ENCODE measurements at regions not wholly inside any gene's neighbourhood (a gene's known extent, or its start where the extent isn't known, plus 50 kb on each side); places are given as distances from the start of the nearest gene placed in this dataset.
"Not testable (repeated sequence)": the region's sequence is repeated elsewhere in the genome, so short reads cannot be mapped to it uniquely, and the experiment has no call there.

- POLR2A ChIA-PET = no interaction called here
- no peaks in the 10 kb centered on the region for H3K27me3 Mint-ChIP-seq
- ATAC-seq (ENCODE audit: low read depth) (no peak), DNase-seq (no peak)
- no peaks in the 10 kb centered on the region for H3K36me3 Mint-ChIP-seq
- H3K4me3 Mint-ChIP-seq = no peak overlapping the region
- no peaks in the 10 kb centered on the region for H3K4me1 Mint-ChIP-seq
- H3K9me3 Mint-ChIP-seq = peaks cover 9% of the 10 kb centered on the region
- H3K27ac Mint-ChIP-seq = no peak overlapping the region
Observed at GRCh38 chr6:141957271-141957670, 175.5 kb upstream of the GJE1 start.

GRCh38 chr6:141956868-141957267 is 175.9 kb upstream of the GJE1 start:
- H3K27me3 Mint-ChIP-seq = no peaks in the 10 kb centered on the region
- no peak overlapping the region for H3K27ac Mint-ChIP-seq
- no peaks in the 10 kb centered on the region for H3K36me3 Mint-ChIP-seq
- peaks cover 9% of the 10 kb centered on the region for H3K9me3 Mint-ChIP-seq
- ATAC-seq (ENCODE audit: low read depth) (no peak), DNase-seq (no peak)
- H3K4me3 Mint-ChIP-seq = no peak overlapping the region
- POLR2A ChIA-PET = no interaction called here
- H3K4me1 Mint-ChIP-seq = no peaks in the 10 kb centered on the region

- POLR2A ChIA-PET = no interaction called here
- Mint-ChIP-seq H3K27ac (no peak overlapping the region), H3K4me1 (no peaks in the 10 kb centered on the region), H3K9me3 (peaks cover 11% of the 10 kb centered on the region), H3K4me3 (no peak overlapping the region), H3K36me3 (no peaks in the 10 kb centered on the region), H3K27me3 (no peaks in the 10 kb centered on the region)
- ATAC-seq (ENCODE audit: low read depth) (no peak), DNase-seq (no peak)
Observed at GRCh38 chr6:141956046-141956761, 176.5 kb upstream of the GJE1 start.

GRCh38 chr6:141953072-141953471 is 179.7 kb upstream of the GJE1 start:
- Mint-ChIP-seq H3K9me3 (peaks cover 11% of the 10 kb centered on the region), H3K27me3 (no peaks in the 10 kb centered on the region), H3K27ac (no peak overlapping the region), H3K4me3 (no peak overlapping the region), H3K4me1 (no peaks in the 10 kb centered on the region), H3K36me3 (no peaks in the 10 kb centered on the region)
- POLR2A ChIA-PET = no interaction called here
- no peak for DNase-seq
- ATAC-seq (ENCODE audit: low read depth) = no peak

- DNase-seq = no peak
- Mint-ChIP-seq H3K4me1 (no peaks in the 10 kb centered on the region), H3K36me3 (no peaks in the 10 kb centered on the region), H3K27ac (no peak overlapping the region), H3K27me3 (no peaks in the 10 kb centered on the region), H3K9me3 (peaks cover 15% of the 10 kb centered on the region), H3K4me3 (no peak overlapping the region)
- POLR2A ChIA-PET = no interaction called here
- ATAC-seq (ENCODE audit: low read depth) = no peak
Observed at GRCh38 chr6:141946502-141946901, 186.2 kb upstream of the GJE1 start.

GRCh38 chr6:141938664-141939063 is 194.1 kb upstream of the GJE1 start:
- H3K36me3 Mint-ChIP-seq = no peaks in the 10 kb centered on the region
- DNase-seq (no peak), ATAC-seq (ENCODE audit: low read depth) (no peak)
- H3K4me1 Mint-ChIP-seq = no peaks in the 10 kb centered on the region
- H3K4me3 Mint-ChIP-seq = no peak overlapping the region
- H3K9me3 Mint-ChIP-seq = peaks cover 7% of the 10 kb centered on the region
- H3K27ac Mint-ChIP-seq = no peak overlapping the region
- no peaks in the 10 kb centered on the region for H3K27me3 Mint-ChIP-seq
- POLR2A ChIA-PET = no interaction called here

- H3K4me1 Mint-ChIP-seq = no peaks in the 10 kb centered on the region
- POLR2A ChIA-PET = no interaction called here
- no peak overlapping the region for H3K4me3 Mint-ChIP-seq
- H3K27ac Mint-ChIP-seq = no peak overlapping the region
- no peaks in the 10 kb centered on the region for H3K27me3 Mint-ChIP-seq
- DNase-seq (no peak), ATAC-seq (ENCODE audit: low read depth) (no peak)
- no peaks in the 10 kb centered on the region for H3K9me3 Mint-ChIP-seq
- H3K36me3 Mint-ChIP-seq = no peaks in the 10 kb centered on the region
Observed at GRCh38 chr6:141932685-141933084, 200.0 kb upstream of the GJE1 start.

- H3K27ac Mint-ChIP-seq; DNase-seq; H3K4me1 Mint-ChIP-seq; H3K4me3 Mint-ChIP-seq; ATAC-seq (ENCODE audit: low read depth); POLR2A ChIA-PET; H3K27me3 Mint-ChIP-seq; H3K36me3 Mint-ChIP-seq; H3K9me3 Mint-ChIP-seq: not testable (repeated sequence)
Observed at GRCh38 chr6:141926200-141926900, 206.4 kb upstream of the GJE1 start.

- H3K4me3 Mint-ChIP-seq = no peak overlapping the region
- H3K9me3 Mint-ChIP-seq = no peaks in the 10 kb centered on the region
- DNase-seq = no peak
- ATAC-seq (ENCODE audit: low read depth) = no peak
- POLR2A ChIA-PET = no interaction called here
- H3K36me3 Mint-ChIP-seq = no peaks in the 10 kb centered on the region
- no peaks in the 10 kb centered on the region for H3K4me1 Mint-ChIP-seq
- H3K27me3 Mint-ChIP-seq = no peaks in the 10 kb centered on the region
- H3K27ac Mint-ChIP-seq = no peak overlapping the region
Observed at GRCh38 chr6:141925001-141925400, 207.7 kb upstream of the GJE1 start.

GRCh38 chr6:141922898-141923297 is 209.8 kb upstream of the GJE1 start:
- no peak overlapping the region for H3K4me3 Mint-ChIP-seq
- H3K27ac Mint-ChIP-seq = no peak overlapping the region
- no peaks in the 10 kb centered on the region for H3K36me3 Mint-ChIP-seq
- ATAC-seq (ENCODE audit: low read depth) (no peak), DNase-seq (no peak)
- POLR2A ChIA-PET = no interaction called here
- H3K4me1 Mint-ChIP-seq = no peaks in the 10 kb centered on the region
- no peaks in the 10 kb centered on the region for H3K9me3 Mint-ChIP-seq
- H3K27me3 Mint-ChIP-seq = no peaks in the 10 kb centered on the region

GRCh38 chr6:141916682-141917505 is 215.8 kb upstream of the GJE1 start:
- DNase-seq; H3K4me3 Mint-ChIP-seq; H3K4me1 Mint-ChIP-seq; POLR2A ChIA-PET; H3K36me3 Mint-ChIP-seq; H3K9me3 Mint-ChIP-seq; H3K27me3 Mint-ChIP-seq; ATAC-seq (ENCODE audit: low read depth); H3K27ac Mint-ChIP-seq: not testable (repeated sequence)

GRCh38 chr6:141914646-141915045 is 218.1 kb upstream of the GJE1 start:
- Mint-ChIP-seq H3K4me3 (no peak overlapping the region), H3K27ac (no peak overlapping the region), H3K27me3 (no peaks in the 10 kb centered on the region), H3K4me1 (no peaks in the 10 kb centered on the region), H3K36me3 (no peaks in the 10 kb centered on the region), H3K9me3 (no peaks in the 10 kb centered on the region)
- ATAC-seq (ENCODE audit: low read depth) (no peak), DNase-seq (no peak)
- POLR2A ChIA-PET = no interaction called here

- Mint-ChIP-seq H3K27me3 (no peaks in the 10 kb centered on the region), H3K4me1 (no peaks in the 10 kb centered on the region), H3K36me3 (no peaks in the 10 kb centered on the region), H3K27ac (no peak overlapping the region), H3K9me3 (peaks cover 2% of the 10 kb centered on the region), H3K4me3 (no peak overlapping the region)
- ATAC-seq (ENCODE audit: low read depth) (no peak), DNase-seq (no peak)
- POLR2A ChIA-PET = no interaction called here
Observed at GRCh38 chr6:141906569-141907080, 226.1 kb upstream of the GJE1 start.

GRCh38 chr6:141890661-141891060 is 242.1 kb upstream of the GJE1 start:
- DNase-seq = no peak
- Mint-ChIP-seq H3K36me3 (no peaks in the 10 kb centered on the region), H3K4me1 (no peaks in the 10 kb centered on the region), H3K27ac (no peak overlapping the region), H3K9me3 (peaks cover 3% of the 10 kb centered on the region), H3K4me3 (no peak overlapping the region), H3K27me3 (no peaks in the 10 kb centered on the region)
- no peak for ATAC-seq (ENCODE audit: low read depth)
- POLR2A ChIA-PET = no interaction called here

All from activated naive CD8-positive, alpha-beta T cell treated with anti-CD3 and anti-CD28 coated beads, Interleukin-2, amount 10 ng/mL, durations not matched to agents 7 days and 5 days (primary cell).